ENCODE measurements at regions not wholly inside any gene's neighbourhood (a gene's known extent, or its start where the extent isn't known, plus 50 kb on each side); places are given as distances from the start of the nearest gene placed in this dataset.
A peak's percentile ranks its signal among the peaks of the same experiment; 100 is the strongest.
"Not testable (repeated sequence)": the region's sequence is repeated elsewhere in the genome, so short reads cannot be mapped to it uniquely, and the experiment has no call there.

- DNase-seq (ENCODE audit: extremely low spot score); CTCF ChIA-PET; POLR2A ChIA-PET: not testable (repeated sequence)
These were observed 52.2 kb downstream of the HOXC4 start for GRCh38 chr12:54105809-54106208.

- DNase-seq (ENCODE audit: extremely low spot score); CTCF ChIA-PET; POLR2A ChIA-PET: not testable (repeated sequence)
These were observed 52.6 kb downstream of the HOXC4 start for GRCh38 chr12:54106252-54106651.

- DNase-seq (ENCODE audit: extremely low spot score); POLR2A ChIA-PET; CTCF ChIA-PET: not testable (repeated sequence)
These were observed 53.4 kb downstream of the HOXC4 start for GRCh38 chr12:54106803-54107579.

- POLR2A ChIA-PET; DNase-seq (ENCODE audit: extremely low spot score); CTCF ChIA-PET: not testable (repeated sequence)
These were observed 58.7 kb downstream of the HOXC4 start for GRCh38 chr12:54112336-54112735.

- POLR2A ChIA-PET = interaction anchor here (3.0 kb wide), 1 partner anchor 78 kb away, joined by 9 read pairs; no protein-coding TSS in a partner anchor
- CTCF ChIA-PET; DNase-seq (ENCODE audit: extremely low spot score): not testable (repeated sequence)
These were observed 62.4 kb downstream of the HOXC4 start for GRCh38 chr12:54116055-54116454.

- DNase-seq (ENCODE audit: extremely low spot score); CTCF ChIA-PET: not testable (repeated sequence)
- POLR2A ChIA-PET = interaction anchor here (3.0 kb wide), 1 partner anchor 79 kb away, joined by 9 read pairs; no protein-coding TSS in a partner anchor
These were observed 63.8 kb downstream of the HOXC4 start for GRCh38 chr12:54117392-54117791.

- CTCF ChIA-PET; POLR2A ChIA-PET; DNase-seq (ENCODE audit: extremely low spot score): not testable (repeated sequence)
These were observed 65.4 kb downstream of the HOXC4 start for GRCh38 chr12:54119082-54119481.

GRCh38 chr12:54123981-54124380 is 64.8 kb downstream of the SMUG1 start:
- CTCF ChIA-PET; DNase-seq (ENCODE audit: extremely low spot score); POLR2A ChIA-PET: not testable (repeated sequence)

GRCh38 chr12:54125708-54126028 is 63.1 kb downstream of the SMUG1 start:
- POLR2A ChIA-PET = interaction anchor here (0.6 to 0.9 kb wide), 3 partner anchors 17 to 73 kb away, joined by 3 to 4 read pairs (median 4); no protein-coding TSS in a partner anchor
- CTCF ChIA-PET; DNase-seq (ENCODE audit: extremely low spot score): not testable (repeated sequence)

- POLR2A ChIA-PET = interaction anchor here (0.6 to 1.0 kb wide), 5 partner anchors 16 to 74 kb away, joined by 3 to 4 read pairs (median 3); no protein-coding TSS in a partner anchor
- TF ChIP-seq NFRKB (IDR thresholded peaks at IDR 0.05) (no peak), L3MBTL2 (conservative IDR thresholded peaks at IDR 0.05) (peak; percentile 56), BHLHE40 (IDR thresholded peaks at IDR 0.05; ENCODE audit: borderline replicate concordance) (no peak), TARDBP (IDR thresholded peaks at IDR 0.05) (no peak), FOXM1 (IDR thresholded peaks at IDR 0.05; ENCODE audit: borderline replicate concordance) (no peak), ZNF384 (IDR thresholded peaks at IDR 0.05) (no peak)
- CTCF ChIA-PET = no interaction called here
- peak; percentile 50 for DNase-seq (ENCODE audit: extremely low spot score)
These were observed 62.6 kb downstream of the SMUG1 start for GRCh38 chr12:54126029-54126695.

- DNase-seq (ENCODE audit: extremely low spot score) = peak; percentile 78
- ChIA-PET POLR2A (interaction anchor here (0.7 to 1.0 kb wide), 3 partner anchors 62 to 76 kb away, joined by 3 read pairs; no protein-coding TSS in a partner anchor), CTCF (no interaction called here)
- TF ChIP-seq SP1 (IDR thresholded peaks at IDR 0.05) (no peak), BHLHE40 (IDR thresholded peaks at IDR 0.05; ENCODE audit: borderline replicate concordance) (no peak), NFRKB (IDR thresholded peaks at IDR 0.05) (no peak), LEF1 (IDR thresholded peaks at IDR 0.05; ENCODE audit: borderline replicate concordance) (no peak), HDGF (IDR thresholded peaks at IDR 0.05; ENCODE audit: borderline replicate concordance) (no peak), SUZ12 (IDR thresholded peaks at IDR 0.05) (no peak), FOXA1 (IDR thresholded peaks at IDR 0.05) (no peak), ZNF384 (IDR thresholded peaks at IDR 0.05) (no peak), ARNT (IDR thresholded peaks at IDR 0.05) (no peak)
These were observed 61.9 kb downstream of the SMUG1 start for GRCh38 chr12:54126696-54127537.

Data from HEK293T (cell line).